Thyroid gland (tissue), 4 donors: ENCODE measurements at regions not wholly inside any gene's neighbourhood (a gene's known extent, or its start where the extent isn't known, plus 50 kb on each side); places are given as distances from the start of the nearest gene placed in this dataset.

Experiments
- DNase-seq, 2 donors: peaks; one replicate each; pipeline ENCODE4 v3.0.0-alpha.2; 2019
- H3K27ac ChIP-seq, 3 donors: fragments of 200-600 bp; sonication (generic); 1 replicate in 2 of 3; 2 replicates in 1 of 3; pipeline ENCODE4 v1.5.1; 2016 to 2019; ENCODE audit warnings: mild to moderate bottlenecking in 1 of 3, moderate library complexity in 1 of 3
- H3K27me3 ChIP-seq: fragments of 200-600 bp; sonication (generic); one replicate; pipeline ENCODE4 v1.5.1; 2019
- H3K36me3 ChIP-seq, 2 donors: fragments of 200-600 bp; sonication (generic); one replicate each; pipeline ENCODE4 v1.5.1; 2016 to 2019
- H3K4me1 ChIP-seq, 2 donors: fragments of 200-600 bp; sonication (generic); one replicate each; pipeline ENCODE4 v1.5.1; 2017 to 2019
- H3K4me3 ChIP-seq, 3 donors: fragments of 200-600 bp; sonication (generic); replicated peaks in 1 of 3; 1 replicate in 2 of 3; 2 replicates in 1 of 3; pipeline ENCODE4 v1.5.1; 2016; ENCODE audit warnings: mild to moderate bottlenecking in 1 of 3
- H3K9me3 ChIP-seq: fragments of 200-600 bp; sonication (generic); one replicate; pipeline ENCODE4 v1.5.1; 2017
- CTCF ChIP-seq, 6 experiments: fragments of 200-600 bp in 3 of 6; fragments of 450-650 bp in 3 of 6; sonication (generic) in 3 of 6; IDR thresholded peaks; one replicate each; pipeline ENCODE4 v1.5.1; 2016 to 2019; ENCODE audit warnings: antibody characterized with exemption in 6 of 6, mild to moderate bottlenecking in 2 of 6, inconsistent platforms in 1 of 6, moderate library complexity in 1 of 6
- POLR2A ChIP-seq, 2 donors: fragments of 450-650 bp; IDR thresholded peaks; one replicate each; pipeline ENCODE4 v1.6.1; 2017; ENCODE audit warnings: antibody characterized with exemption in 2 of 2, mild to moderate bottlenecking in 2 of 2, moderate library complexity in 1 of 2
- WGBS, 2 donors: methylation state at CpG; one replicate each; pipeline ENCODE4 v1.1.5; 2017; 5-methylcytosine and 5-hydroxymethylcytosine counted together
- intact Hi-C: fragments of 100-400 bp; cut with DNase I; formaldehyde crosslinking; loops from one replicate; pipeline ENCODE4 v1.15.1; 2023

DNA sequence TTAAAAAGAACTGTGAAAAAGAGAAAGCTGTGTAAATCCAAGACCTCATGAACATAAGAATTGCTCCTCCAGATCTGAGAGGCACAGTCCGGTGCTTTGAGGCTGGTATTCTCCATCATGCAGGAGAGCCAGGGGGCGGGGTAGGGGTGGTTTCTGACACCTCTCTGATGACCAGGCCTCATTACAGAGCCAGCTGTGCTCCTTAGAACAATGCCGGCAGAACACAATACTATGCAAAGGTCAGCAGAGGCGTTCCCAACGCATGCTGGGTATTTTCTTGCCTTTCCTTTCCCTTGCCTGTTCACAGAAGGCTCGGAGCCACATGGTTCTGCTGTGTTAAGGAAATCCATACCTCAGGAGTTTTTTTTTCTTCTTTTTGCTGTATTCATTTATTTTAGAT is 91.2 kb upstream of the SOD3 start:
- no peak for DNase-seq
- intact Hi-C loops: no loop called here
- WGBS, 2 donors: 77 to 86% methylated on average over 6 of the region's 6 CpGs
- H3K4me1 ChIP-seq: no peaks in the 10 kb centered on the region
- TF ChIP-seq POLR2A (IDR thresholded peaks at IDR 0.05) (no peak), CTCF (IDR thresholded peaks at IDR 0.05) (no peak)
- H3K4me3 ChIP-seq: no peak overlapping the region
- no peaks in the 10 kb centered on the region for H3K9me3 ChIP-seq
- H3K27me3 ChIP-seq: no peaks in the 10 kb centered on the region
- no peak overlapping the region for H3K27ac ChIP-seq
- no peaks in the 10 kb centered on the region for H3K36me3 ChIP-seq

GRCh38 chr4:24705016-24705753 is 90.2 kb upstream of the SOD3 start:
- no peak overlapping the region for H3K27ac ChIP-seq
- intact Hi-C loops: no loop called here
- H3K36me3 ChIP-seq: no peaks in the 10 kb centered on the region
- H3K27me3 ChIP-seq: no peaks in the 10 kb centered on the region
- no peaks in the 10 kb centered on the region for H3K9me3 ChIP-seq
- H3K4me3 ChIP-seq: no peak overlapping the region
- no peak for DNase-seq
- WGBS, 2 donors: 83 to 84% methylated on average over 10 of the region's 10 CpGs
- no peak for TF ChIP-seq POLR2A (IDR thresholded peaks at IDR 0.05)
- no peak for TF ChIP-seq CTCF (IDR thresholded peaks at IDR 0.05)
- no peaks in the 10 kb centered on the region for H3K4me1 ChIP-seq

DNA sequence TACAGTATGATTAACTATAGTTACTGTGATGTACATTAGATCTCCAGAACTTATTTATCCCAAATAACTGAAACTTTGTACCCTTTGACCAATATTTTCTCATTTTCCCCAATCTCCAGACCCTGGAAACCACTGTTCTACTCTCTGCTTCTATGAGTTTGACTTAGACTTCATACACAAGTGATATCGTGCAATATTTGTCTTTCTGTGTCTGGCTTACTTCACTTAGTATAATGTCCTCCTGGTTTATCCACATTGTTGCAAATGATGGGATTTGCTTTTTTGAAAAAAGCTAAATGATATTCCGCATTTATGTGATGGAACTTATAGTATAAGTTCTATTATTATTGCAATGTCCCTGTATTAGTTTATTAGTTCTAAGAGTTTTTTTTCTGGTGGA is 81.8 kb upstream of the SOD3 start:
- WGBS, 2 donors: 49 to 61% methylated on average over 2 of the region's 2 CpGs
- H3K27ac ChIP-seq: no peak overlapping the region
- no peaks in the 10 kb centered on the region for H3K36me3 ChIP-seq
- intact Hi-C loops: no loop called here
- H3K4me3 ChIP-seq: no peak overlapping the region
- no peaks in the 10 kb centered on the region for H3K4me1 ChIP-seq
- H3K9me3 ChIP-seq: no peaks in the 10 kb centered on the region
- no peaks in the 10 kb centered on the region for H3K27me3 ChIP-seq
- DNase-seq: no peak
- no peak for TF ChIP-seq POLR2A (IDR thresholded peaks at IDR 0.05)
- no peak for TF ChIP-seq CTCF (IDR thresholded peaks at IDR 0.05)

DNA sequence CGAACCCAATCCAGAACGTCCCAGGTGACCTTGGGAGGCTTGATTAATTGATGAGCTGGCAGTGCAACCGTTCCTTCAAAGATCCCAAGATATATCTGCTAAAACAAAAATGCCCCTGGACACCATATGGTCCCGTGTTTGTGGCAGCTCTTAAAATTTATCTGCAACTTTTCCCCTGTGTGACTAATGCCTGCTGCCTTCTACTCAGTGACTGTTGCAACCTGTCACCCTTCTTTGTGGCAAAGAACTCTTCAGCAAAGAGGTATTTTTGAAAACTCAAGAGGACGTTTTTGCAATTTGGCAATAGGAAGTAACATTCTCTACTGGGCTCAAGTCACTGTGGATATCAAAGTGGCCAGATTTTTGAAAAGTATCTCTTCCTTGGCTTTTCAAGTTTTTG is 75.8 kb upstream of the SOD3 start:
- Histone ChIP-seq H3K4me1 (no peaks in the 10 kb centered on the region), H3K36me3 (no peaks in the 10 kb centered on the region), H3K4me3 (no peak overlapping the region), H3K27ac (no peak overlapping the region), H3K9me3 (no peaks in the 10 kb centered on the region), H3K27me3 (no peaks in the 10 kb centered on the region)
- TF ChIP-seq POLR2A (IDR thresholded peaks at IDR 0.05) (no peak), CTCF (IDR thresholded peaks at IDR 0.05) (no peak)
- intact Hi-C loops: no loop called here
- no peak for DNase-seq
- WGBS, 2 donors: 38 to 55% methylated on average over 5 of the region's 5 CpGs

DNA sequence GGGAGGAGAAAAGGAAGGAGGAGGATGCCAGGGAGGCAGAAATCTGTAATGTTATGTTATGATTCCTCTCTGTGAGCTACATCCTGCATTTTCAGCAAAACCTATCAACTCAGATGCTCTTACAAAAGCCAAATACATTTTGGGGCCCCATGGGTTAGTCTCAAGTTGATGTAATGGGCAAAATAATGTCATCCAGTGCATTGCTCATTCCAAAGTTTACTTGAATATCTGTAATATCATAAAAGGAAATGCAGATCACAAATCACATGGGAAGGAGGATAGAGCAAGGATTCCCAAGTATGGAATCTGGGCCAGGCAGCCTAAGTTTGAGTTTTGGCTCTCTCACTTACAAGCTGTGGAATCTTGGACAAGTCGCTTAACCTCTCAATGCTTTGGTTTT is 74.9 kb upstream of the SOD3 start:
- no peaks in the 10 kb centered on the region for H3K9me3 ChIP-seq
- H3K4me3 ChIP-seq: no peak overlapping the region
- H3K4me1 ChIP-seq: no peaks in the 10 kb centered on the region
- no peaks in the 10 kb centered on the region for H3K27me3 ChIP-seq
- TF ChIP-seq POLR2A (IDR thresholded peaks at IDR 0.05): no peak
- no peak for TF ChIP-seq CTCF (IDR thresholded peaks at IDR 0.05)
- WGBS, 2 donors: 84 to 87% methylated on average over 1 of the region's 1 CpG
- DNase-seq: no peak
- H3K27ac ChIP-seq: no peak overlapping the region
- intact Hi-C loops: no loop called here
- H3K36me3 ChIP-seq: no peaks in the 10 kb centered on the region
